IMR-90 (cell line): ENCODE measurements at regions not wholly inside any gene's neighbourhood (a gene's known extent, or its start where the extent isn't known, plus 50 kb on each side); places are given as distances from the start of the nearest gene placed in this dataset.

Experiments
- ATAC-seq: fragments of 200-7000 bp; cut with Tn5 transposase; 2 replicates; pipeline ENCODE4 v1.9.1; 2020; ENCODE audit warnings: low read depth, mild to moderate bottlenecking, moderate library complexity
- BruUV-seq: library from RNA; stranded (reverse); fragments of 400-500 nt; replicated peaks from 2 replicates; lab custom pipeline; 2021; lab: Mats Ljungman, UMichigan
- CTCF ChIA-PET: fragments of 300-600 bp; formaldehyde crosslinking; extraction: SDS; loops from one replicate; lab custom pipeline; 2021; ENCODE audit warnings: antibody characterized with exemption; lab: Yijun Ruan, JAX
- POLR2A ChIA-PET: fragments of 300-600 bp; sonication (Branson Sonifier 250); formaldehyde crosslinking; loops from one replicate; lab custom pipeline; 2022; ENCODE audit warnings: antibody characterized with exemption; ENCODE audit not compliant: unreplicated experiment; lab: Charles Lee
- DNase-seq: peaks from one replicate; pipeline ENCODE4 v3.0.0; 2013
- H2AFZ ChIP-seq: replicated peaks from 2 replicates; pipeline ENCODE3; 2013; ENCODE audit warnings: low read length, mild to moderate bottlenecking; ENCODE audit not compliant: poor library complexity
- H2AK5ac ChIP-seq: 2 replicates; pipeline ENCODE4 v1.6.1; 2013; ENCODE audit warnings: low read depth, low read length, inconsistent platforms
- H2AK9ac ChIP-seq: replicated peaks from 2 replicates; pipeline ENCODE3; 2013; ENCODE audit warnings: mild to moderate bottlenecking, low read depth, low read length, moderate library complexity; ENCODE audit not compliant: poor library complexity
- H2BK120ac ChIP-seq: 2 replicates; pipeline ENCODE4 v1.6.1; 2013; ENCODE audit warnings: low read depth, low read length, inconsistent platforms
- H2BK15ac ChIP-seq: 3 replicates; pipeline ENCODE4 v1.6.1; 2013; ENCODE audit warnings: low read depth, low read length, inconsistent platforms
- H2BK20ac ChIP-seq: 2 replicates; pipeline ENCODE4 v1.6.1; 2013; ENCODE audit warnings: low read depth, mild to moderate bottlenecking, inconsistent platforms, low read length, moderate library complexity
- H2BK5ac ChIP-seq: 2 replicates; pipeline ENCODE4 v1.6.1; 2013; ENCODE audit warnings: mild to moderate bottlenecking, low read depth, low read length, inconsistent platforms; ENCODE audit not compliant: poor library complexity, severe bottlenecking
- H3K14ac ChIP-seq: replicated peaks from 2 replicates; pipeline ENCODE4 v1.6.1; 2013; ENCODE audit warnings: low read depth, low read length, inconsistent platforms
- H3K18ac ChIP-seq: 2 replicates; pipeline ENCODE4 v1.6.1; 2013; ENCODE audit warnings: low read depth, low read length, control low read depth
- H3K23ac ChIP-seq: 2 replicates; pipeline ENCODE4 v1.6.1; 2013; ENCODE audit warnings: low read depth, low read length, inconsistent platforms
- H3K27ac ChIP-seq: 2 replicates; pipeline ENCODE4 v1.5.1; 2013; ENCODE audit warnings: mild to moderate bottlenecking, control low read depth, low read length; ENCODE audit not compliant: insufficient read depth
- H3K27me3 ChIP-seq: 2 replicates; pipeline ENCODE4 v1.6.1; 2013; ENCODE audit warnings: low read length; ENCODE audit not compliant: control insufficient read depth, insufficient read depth
- H3K36me3 ChIP-seq: 2 replicates; pipeline ENCODE4 v1.6.1; 2013; ENCODE audit warnings: low read length, mixed read lengths; ENCODE audit not compliant: control insufficient read depth, insufficient read depth
- H3K4ac ChIP-seq: 2 replicates; pipeline ENCODE4 v1.6.1; 2013; ENCODE audit warnings: low read depth, low read length, inconsistent platforms
- H3K4me1 ChIP-seq: 2 replicates; pipeline ENCODE4 v1.6.1; 2013; ENCODE audit warnings: low read length, mixed read lengths; ENCODE audit not compliant: control insufficient read depth, insufficient read depth
- H3K4me2 ChIP-seq: 2 replicates; pipeline ENCODE4 v1.6.1; 2013; ENCODE audit warnings: low read depth, mild to moderate bottlenecking, control low read depth, low read length, moderate library complexity
- H3K4me3 ChIP-seq: 2 replicates; pipeline ENCODE4 v1.5.1; 2013; ENCODE audit warnings: low read depth, mild to moderate bottlenecking, control low read depth, low read length, moderate library complexity; ENCODE audit not compliant: insufficient read depth
- H3K56ac ChIP-seq: 2 replicates; pipeline ENCODE4 v1.6.1; 2013; ENCODE audit warnings: low read length, inconsistent platforms; ENCODE audit not compliant: insufficient read depth; ENCODE audit errors: extremely low read depth
- H3K79me1 ChIP-seq, 2 experiments: 2 replicates each; pipeline ENCODE4 v1.6.1; 2013; ENCODE audit warnings: low read length in 2 of 2, inconsistent platforms in 1 of 2, low read depth in 1 of 2
- H3K9ac ChIP-seq: 2 replicates; pipeline ENCODE4 v1.6.1; 2013; ENCODE audit warnings: low read depth, low read length, control low read depth
- H3K9me1 ChIP-seq: 2 replicates; pipeline ENCODE4 v1.6.1; 2013; ENCODE audit warnings: low read length, inconsistent platforms; ENCODE audit not compliant: insufficient read depth
- H3K9me3 ChIP-seq: 2 replicates; pipeline ENCODE4 v1.6.1; 2013; ENCODE audit warnings: low read length; ENCODE audit not compliant: control insufficient read depth, insufficient read depth
- H4K20me1 ChIP-seq: 2 replicates; pipeline ENCODE4 v1.6.1; 2013; ENCODE audit warnings: low read length, inconsistent platforms; ENCODE audit not compliant: insufficient read depth
- H4K5ac ChIP-seq: 2 replicates; pipeline ENCODE4 v1.6.1; 2013; ENCODE audit warnings: mild to moderate bottlenecking, low read depth, low read length, control low read depth
- H4K8ac ChIP-seq, 2 experiments: 2 replicates each; pipeline ENCODE4 v1.6.1; 2013; ENCODE audit warnings: low read depth in 2 of 2, low read length in 2 of 2, control low read depth in 1 of 2, inconsistent platforms in 1 of 2
- H4K91ac ChIP-seq: 2 replicates; pipeline ENCODE4 v1.6.1; 2013; ENCODE audit warnings: low read depth, low read length, inconsistent platforms; ENCODE audit not compliant: insufficient read depth
- BHLHE40 ChIP-seq: fragments of 150-350 bp; IDR thresholded peaks from 2 replicates; pipeline ENCODE4 v1.6.1; 2016; ENCODE audit warnings: mild to moderate bottlenecking, low read depth, low read length
- CEBPB ChIP-seq: IDR thresholded peaks from 2 replicates; pipeline ENCODE4 v1.6.1; 2012; ENCODE audit warnings: low read depth, low read length, improper control_type of control experiment
- CHD1 ChIP-seq: IDR thresholded peaks from 2 replicates; pipeline ENCODE4 v1.6.1; 2012; ENCODE audit warnings: low read depth, low read length, improper control_type of control experiment
- CTCF ChIP-seq: conservative IDR thresholded peaks from 2 replicates; pipeline ENCODE4 v1.5.1; 2012; ENCODE audit warnings: mild to moderate bottlenecking, low read depth, low read length, improper control_type of control experiment
- ELK1 ChIP-seq: fragments of 150-350 bp; IDR thresholded peaks from 2 replicates; pipeline ENCODE4 v1.6.1; 2016; ENCODE audit warnings: low read depth, mild to moderate bottlenecking, low read length, moderate library complexity, borderline replicate concordance
- FOS ChIP-seq: fragments of 150-350 bp; IDR thresholded peaks from 2 replicates; pipeline ENCODE4 v1.6.1; 2016; ENCODE audit warnings: low read depth, low read length
- MAFK ChIP-seq: IDR thresholded peaks from 2 replicates; pipeline ENCODE4 v1.6.1; 2012; ENCODE audit warnings: low read depth, low read length, improper control_type of control experiment
- MAZ ChIP-seq: IDR thresholded peaks from 2 replicates; pipeline ENCODE4 v1.6.1; 2012; ENCODE audit warnings: low read depth, mild to moderate bottlenecking, low read length, improper control_type of control experiment, moderate library complexity, borderline replicate concordance
- MXI1 ChIP-seq: IDR thresholded peaks from 2 replicates; pipeline ENCODE4 v1.6.1; 2012; ENCODE audit warnings: low read depth, mild to moderate bottlenecking, low read length, moderate library complexity, borderline replicate concordance
- NFE2L2 ChIP-seq: fragments of 150-350 bp; IDR thresholded peaks from 2 replicates; pipeline ENCODE4 v1.6.1; 2016; ENCODE audit warnings: low read depth, mild to moderate bottlenecking, low read length
- POLR2A ChIP-seq: IDR thresholded peaks from 2 replicates; pipeline ENCODE4 v1.6.1; 2012; ENCODE audit warnings: mild to moderate bottlenecking, low read depth, low read length
- RAD21 ChIP-seq: IDR thresholded peaks from 2 replicates; pipeline ENCODE4 v1.6.1; 2012; ENCODE audit warnings: low read length, improper control_type of control experiment
- RCOR1 ChIP-seq: IDR thresholded peaks from 2 replicates; pipeline ENCODE4 v1.6.1; 2012; ENCODE audit warnings: mild to moderate bottlenecking, low read length, improper control_type of control experiment; ENCODE audit not compliant: insufficient replicate concordance
- RFX5 ChIP-seq: IDR thresholded peaks from 2 replicates; pipeline ENCODE4 v1.8.0; 2012; ENCODE audit warnings: low read depth, mild to moderate bottlenecking, low read length, moderate library complexity
- SMC3 ChIP-seq: fragments of 150-350 bp; IDR thresholded peaks from 2 replicates; pipeline ENCODE4 v1.6.1; 2016; ENCODE audit warnings: low read depth, mild to moderate bottlenecking, antibody characterized with exemption, low read length, moderate library complexity
- USF2 ChIP-seq: fragments of 150-350 bp; IDR thresholded peaks from 2 replicates; pipeline ENCODE4 v1.6.1; 2017; ENCODE audit warnings: mild to moderate bottlenecking, antibody characterized with exemption, low read length, low read depth
- WGBS, 2 experiments: methylation state at CpG; one replicate each; pipeline versions ENCODE4 v1.1.5 to v1.1.7; 2013; ENCODE audit warnings: missing lambda C conversion rate in 2 of 2; ENCODE audit not compliant: insufficient read length in 1 of 2; ENCODE audit errors: extremely low coverage in 2 of 2; 5-methylcytosine and 5-hydroxymethylcytosine counted together
- dilution Hi-C: fragments of 300-500 bp; cut with HindIII; formaldehyde crosslinking; loops from one replicate; pipeline ENCODE4 v1.14.3; 2018; ENCODE audit warnings: low sequenced_read_pairs; ENCODE audit not compliant: unreplicated experiment
- in situ Hi-C: fragments of 300-500 bp; cut with MboI; formaldehyde crosslinking; loops from 3 replicates; pipeline ENCODE4 v1.14.3; 2019; ENCODE audit warnings: low sequenced_read_pairs, inconsistent platforms, mixed read lengths
- intact Hi-C: fragments of 100-400 bp; cut with micrococcal nuclease; formaldehyde crosslinking; loops from 2 replicates; pipeline ENCODE4 v1.10.0; 2022

- Histone ChIP-seq H3K56ac (no peak overlapping the region), H3K27ac (no peak overlapping the region), H2AFZ (no peak overlapping the region), H3K4me2 (no peak overlapping the region), H4K91ac (no peak overlapping the region), H2BK20ac (no peak overlapping the region), H2BK120ac (no peak overlapping the region), H3K4me3 (no peak overlapping the region), H3K36me3 (no peaks in the 10 kb centered on the region), H3K18ac (no peak overlapping the region), H2AK9ac (no peak overlapping the region), H3K4me1 (no peaks in the 10 kb centered on the region), H3K9me1 (no peaks in the 10 kb centered on the region), H3K27me3 (no peaks in the 10 kb centered on the region), H3K23ac (no peak overlapping the region), H2AK5ac (no peak overlapping the region), H4K5ac (no peak overlapping the region), H3K79me1 (no peaks in the 10 kb centered on the region), H4K8ac (no peak overlapping the region), H3K9ac (no peak overlapping the region), H4K20me1 (no peaks in the 10 kb centered on the region), H3K9me3 (no peaks in the 10 kb centered on the region), H3K4ac (no peak overlapping the region), H2BK5ac (no peak overlapping the region), H2BK15ac (no peak overlapping the region), H3K14ac (no peak overlapping the region)
- BruUV-seq = no TSS peak
- in situ Hi-C loops = no loop called here
- intact Hi-C loops = no loop called here
- CTCF ChIA-PET = no interaction called here
- POLR2A ChIA-PET = no interaction called here
- no CpG with 5 or more reads among the region's 3 CpGs for WGBS, 2 experiments
- DNase-seq (no peak), ATAC-seq (no peak)
- TF ChIP-seq FOS (no peak), RFX5 (no peak), ELK1 (no peak), MAFK (no peak), MXI1 (no peak), POLR2A (no peak), CHD1 (no peak), USF2 (no peak), BHLHE40 (no peak), CTCF (no peak), RAD21 (no peak), RCOR1 (no peak), NFE2L2 (no peak), MAZ (no peak), SMC3 (no peak), CEBPB (no peak)
- dilution Hi-C loops = no loop called here
Observed at GRCh38 chr2:118265873-118266455, 177.7 kb downstream of the INSIG2 start.
